ENCODE measurements at regions not wholly inside any gene's neighbourhood (a gene's known extent, or its start where the extent isn't known, plus 50 kb on each side); places are given as distances from the start of the nearest gene placed in this dataset.

DNA sequence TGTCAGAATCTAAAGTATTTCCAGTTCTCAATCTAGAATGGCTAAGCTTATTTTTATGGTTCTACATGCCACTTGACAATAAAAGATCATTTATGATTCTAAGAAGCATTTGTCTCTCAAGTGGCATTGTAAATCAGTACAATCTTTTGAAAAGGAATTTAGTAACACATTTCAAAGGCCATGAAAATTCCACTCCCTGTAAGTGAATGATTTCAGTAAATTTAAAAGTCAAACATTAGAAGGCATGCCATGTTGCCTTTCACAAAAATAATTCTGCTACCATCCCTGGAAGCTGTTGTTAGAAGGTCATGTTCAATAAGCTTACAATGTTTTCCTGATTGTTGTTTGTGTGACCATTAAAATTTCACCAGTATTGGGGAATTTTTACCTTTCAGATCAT, 142.9 kb downstream of the RPIA start:
- DNase-seq = no peak

DNA sequence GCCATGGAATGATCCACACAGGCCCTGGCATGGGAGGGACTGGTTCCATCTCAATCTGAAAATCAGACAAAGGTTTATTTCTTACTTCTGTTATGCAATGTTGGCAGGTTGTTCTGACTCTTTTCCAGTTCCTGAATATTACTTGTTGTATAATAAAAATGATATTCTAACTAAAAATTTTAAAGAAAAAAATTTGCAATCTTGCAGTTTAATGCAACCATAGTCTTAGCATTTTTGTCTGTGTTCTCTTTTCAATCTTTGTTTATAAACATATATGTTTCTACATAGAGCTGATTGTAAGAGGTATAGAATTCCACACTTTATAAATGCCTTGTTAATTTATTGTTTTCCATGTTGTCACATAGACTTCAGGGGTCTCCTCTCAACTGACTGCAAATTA, 143.4 kb downstream of the RPIA start:
- no peak for DNase-seq

GRCh38 chr2:88835726-88836125, 144.3 kb downstream of the RPIA start:
- no peak for DNase-seq

DNA sequence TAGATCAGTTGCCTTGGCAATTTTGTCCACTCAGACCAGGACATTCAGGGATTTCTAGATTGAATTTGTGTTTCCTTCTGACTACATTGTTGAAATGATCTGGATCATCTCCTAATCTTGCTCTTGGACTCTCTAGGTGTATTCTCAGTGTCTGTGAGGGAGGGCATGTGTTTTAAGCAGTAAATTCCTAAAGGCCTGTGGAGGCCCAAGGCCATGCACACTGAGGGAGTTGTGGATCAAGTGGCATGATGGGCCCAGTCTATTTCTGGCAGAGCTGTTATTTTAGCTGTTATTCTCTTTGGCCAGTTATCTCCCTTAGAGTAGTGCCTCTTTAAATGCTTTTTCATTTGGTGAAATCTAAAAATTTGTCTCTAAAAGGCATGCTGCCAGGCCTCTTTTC, 144.9 kb downstream of the RPIA start:
- DNase-seq = no peak

DNA sequence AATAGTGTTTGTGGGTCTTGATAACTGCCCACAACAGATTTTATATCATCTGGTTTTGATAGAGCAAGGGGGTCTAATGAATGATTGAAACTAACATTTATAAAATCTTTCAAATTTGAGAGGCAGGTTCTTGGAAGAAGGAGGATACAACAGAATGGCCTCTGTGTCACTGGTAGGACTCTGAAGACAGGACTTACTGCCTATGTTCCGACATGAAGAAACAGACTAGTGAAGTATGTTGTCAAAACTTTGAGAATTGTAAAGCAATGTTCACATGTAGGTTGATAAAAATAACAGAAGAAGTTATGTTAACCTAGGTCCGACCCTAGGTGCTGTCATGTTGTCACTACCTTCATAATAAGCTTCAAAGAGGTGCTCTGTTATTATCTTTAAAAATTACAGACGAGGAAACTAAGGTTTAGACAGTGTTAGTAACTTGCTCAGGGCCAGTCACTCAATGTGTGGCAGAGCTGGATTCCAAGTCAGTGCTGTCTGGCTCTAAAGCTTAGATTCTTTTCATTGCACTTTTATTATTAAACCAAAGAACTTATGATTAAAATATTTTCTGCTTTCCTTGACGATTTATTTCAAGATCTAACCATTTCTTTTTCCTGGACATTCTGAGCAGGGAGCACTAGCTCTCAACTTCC, 146.2 kb downstream of the RPIA start:
- no peak for DNase-seq

- DNase-seq = peak; percentile 81
Measured at GRCh38 chr2:88838165-88838635, 146.7 kb downstream of the RPIA start.

DNA sequence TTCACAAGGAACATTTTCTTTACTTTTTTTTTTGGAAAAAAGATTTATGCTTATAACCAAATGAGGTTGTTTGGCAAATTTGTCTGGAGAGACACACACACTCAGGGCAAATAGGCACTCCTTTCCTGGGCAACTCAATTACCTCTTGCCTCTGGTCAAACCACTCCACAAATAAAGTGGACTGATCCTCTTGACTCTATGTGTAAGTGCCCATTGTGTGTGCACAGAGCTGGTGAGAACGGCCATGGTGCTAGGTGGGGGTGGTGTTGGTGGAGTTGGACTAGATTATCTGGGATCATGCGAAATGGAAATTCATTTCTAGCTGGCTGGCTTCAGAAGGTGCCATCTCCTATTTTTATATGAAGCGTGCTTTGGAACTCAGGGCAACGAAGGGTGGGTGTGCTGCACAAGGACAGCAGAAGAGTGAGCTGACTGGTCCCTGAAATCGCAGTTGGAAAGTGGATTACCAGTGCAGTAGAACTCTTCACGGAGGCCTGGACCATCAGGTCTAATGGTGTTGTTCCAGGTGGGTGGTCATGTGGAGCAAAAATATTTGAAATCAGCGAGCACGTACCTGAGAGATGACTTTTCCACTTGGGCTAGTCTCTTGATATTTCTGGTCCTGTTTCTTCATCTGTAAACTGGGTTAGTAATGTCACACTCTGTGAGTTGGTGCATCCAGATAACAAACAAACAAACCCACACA, 149.9 kb downstream of the RPIA start:
- no peak for DNase-seq

DNA sequence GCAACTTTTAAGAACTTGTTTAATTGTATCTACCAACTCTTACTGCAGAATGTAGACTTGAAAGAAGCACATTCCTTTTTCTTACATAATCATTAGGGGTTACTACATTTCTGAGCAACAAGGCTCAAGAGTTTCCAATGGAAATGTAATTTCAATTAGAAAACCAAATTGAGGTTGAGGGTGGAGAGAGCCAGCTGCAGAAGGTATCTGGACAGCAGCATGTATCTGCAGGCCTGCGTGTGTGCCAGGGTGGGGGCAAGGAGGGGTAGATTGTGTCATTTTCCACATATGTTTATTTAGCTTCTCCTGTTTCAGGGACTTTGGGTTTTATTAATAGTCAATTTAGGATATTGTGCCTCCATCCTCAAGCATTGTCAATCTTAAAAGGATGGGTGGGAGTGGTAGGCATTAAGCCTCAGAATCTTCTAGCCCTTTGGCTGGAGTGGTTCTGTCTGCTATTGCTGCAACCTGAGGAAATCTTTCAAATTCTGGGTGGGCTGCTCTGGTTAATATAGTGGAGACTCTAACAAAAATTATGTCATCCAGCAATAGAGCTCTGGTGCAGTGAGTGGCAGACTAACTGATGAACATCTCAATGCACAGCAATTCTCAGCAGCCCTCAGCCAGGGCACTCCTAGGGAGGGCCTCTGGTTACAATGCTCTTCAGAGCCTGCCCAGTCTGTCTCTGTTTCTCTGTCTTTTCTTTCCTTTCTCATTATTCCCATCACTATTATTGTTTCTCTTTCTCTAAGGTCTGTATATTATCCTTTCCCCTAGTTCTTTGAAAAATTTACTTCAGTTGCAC, 151.4 kb downstream of the RPIA start:
- DNase-seq = no peak

- DNase-seq = no peak
Measured at GRCh38 chr2:88843651-88844050, 152.2 kb downstream of the RPIA start.

- DNase-seq = no peak
Measured at GRCh38 chr2:88844960-88845359, 153.5 kb downstream of the RPIA start.

GRCh38 chr2:88845772-88846661, 154.5 kb downstream of the RPIA start:
- peak; percentile 80 for DNase-seq

DNA sequence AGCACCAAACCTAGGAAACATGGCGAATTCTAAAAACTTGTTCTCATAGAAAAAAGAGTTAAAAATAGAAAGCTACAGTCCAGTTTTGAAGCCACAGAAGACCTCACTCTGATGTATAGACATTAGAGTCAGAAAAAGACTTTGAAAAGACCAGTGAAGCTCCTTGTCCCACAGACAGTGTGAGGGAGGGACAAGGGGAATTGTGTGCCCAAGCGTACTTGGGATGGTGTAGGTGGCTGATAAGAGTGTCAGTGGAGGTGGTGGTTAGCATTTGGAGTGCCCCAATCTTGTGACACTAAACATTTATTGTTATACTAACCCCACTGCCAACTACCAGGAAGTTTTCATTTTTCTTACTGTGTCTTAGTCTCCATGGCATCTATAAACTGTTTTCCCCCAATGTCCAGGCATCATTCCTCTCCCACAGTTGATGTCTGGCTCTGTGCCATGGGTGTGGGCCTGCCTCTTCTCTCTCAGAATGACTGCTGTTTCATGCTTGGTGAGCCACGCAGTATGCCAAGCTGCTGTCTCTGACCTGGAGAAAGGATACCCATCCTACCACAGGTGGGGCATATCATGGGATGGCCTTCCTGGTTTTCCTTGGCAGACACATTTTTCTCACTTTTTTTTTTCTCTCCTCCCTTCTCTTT, 161.4 kb downstream of the RPIA start:
- DNase-seq = no peak

DNA sequence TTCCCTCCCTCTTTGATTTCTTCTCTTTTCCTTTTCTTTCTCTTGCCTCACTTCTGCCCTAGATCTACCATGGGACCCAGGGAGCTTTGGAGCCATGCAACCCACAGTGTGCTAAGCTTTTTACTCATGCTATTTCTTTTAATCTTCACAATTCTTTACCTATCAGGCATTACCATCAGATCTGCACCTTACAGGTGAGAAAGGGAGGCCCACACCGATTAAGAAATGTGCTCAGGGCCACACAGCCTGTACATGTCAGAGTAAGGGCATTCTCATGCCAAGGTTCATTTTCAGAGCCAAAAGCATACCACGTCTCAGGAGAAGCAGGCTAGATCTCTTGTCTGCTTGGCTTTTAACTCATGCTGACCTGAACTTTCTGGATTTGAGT, 161.9 kb downstream of the RPIA start:
- no peak for DNase-seq

- DNase-seq = no peak
Measured at GRCh38 chr2:88854528-88854927, 163.1 kb downstream of the RPIA start.

DNA sequence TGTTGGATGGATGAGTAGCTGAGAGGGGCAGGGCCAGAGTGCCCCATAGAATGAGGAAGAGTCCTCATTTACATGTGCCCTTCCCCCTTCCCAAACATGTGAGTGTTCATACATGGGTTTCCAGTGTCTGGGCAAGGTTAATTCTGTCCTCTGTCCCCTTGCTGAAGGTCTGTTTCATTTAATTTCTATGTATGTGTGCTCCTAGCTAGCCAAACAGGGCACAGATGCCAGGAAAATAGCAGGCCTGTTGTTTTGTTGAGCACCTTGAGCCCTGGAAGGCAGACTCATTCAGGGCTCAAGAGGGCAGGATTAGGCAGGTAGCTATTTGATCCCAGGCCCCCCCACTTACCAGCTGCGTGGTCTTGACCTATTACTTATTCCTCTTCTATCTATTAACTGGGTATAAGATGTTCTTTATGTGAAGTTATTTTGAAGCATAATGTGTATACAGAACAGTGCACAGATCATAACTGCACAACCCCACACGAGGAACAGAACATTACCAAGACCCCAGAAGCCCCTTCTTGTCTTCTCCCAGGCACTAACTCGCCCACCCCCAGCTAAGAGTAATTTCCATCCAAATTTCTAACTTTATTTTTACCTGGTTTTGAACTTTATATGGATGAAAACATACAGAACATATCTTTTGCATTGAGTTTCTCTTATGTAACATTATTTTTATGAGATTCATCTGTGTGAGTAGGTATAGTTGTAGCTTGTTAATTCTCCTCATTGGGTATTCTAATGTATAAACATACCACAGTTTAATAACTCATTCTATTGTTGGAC, 164.3 kb downstream of the RPIA start:
- DNase-seq = peak; percentile 56

- no peak for DNase-seq
Measured at GRCh38 chr2:88856409-88857135, 165.1 kb downstream of the RPIA start.

GRCh38 chr2:88857274-88857741, 165.8 kb downstream of the RPIA start:
- DNase-seq = no peak

- DNase-seq = peak; percentile 60
Measured at GRCh38 chr2:88857951-88858411, 166.5 kb downstream of the RPIA start.

GRCh38 chr2:88859461-88859860, 168.0 kb downstream of the RPIA start:
- peak; percentile 34 for DNase-seq

DNA sequence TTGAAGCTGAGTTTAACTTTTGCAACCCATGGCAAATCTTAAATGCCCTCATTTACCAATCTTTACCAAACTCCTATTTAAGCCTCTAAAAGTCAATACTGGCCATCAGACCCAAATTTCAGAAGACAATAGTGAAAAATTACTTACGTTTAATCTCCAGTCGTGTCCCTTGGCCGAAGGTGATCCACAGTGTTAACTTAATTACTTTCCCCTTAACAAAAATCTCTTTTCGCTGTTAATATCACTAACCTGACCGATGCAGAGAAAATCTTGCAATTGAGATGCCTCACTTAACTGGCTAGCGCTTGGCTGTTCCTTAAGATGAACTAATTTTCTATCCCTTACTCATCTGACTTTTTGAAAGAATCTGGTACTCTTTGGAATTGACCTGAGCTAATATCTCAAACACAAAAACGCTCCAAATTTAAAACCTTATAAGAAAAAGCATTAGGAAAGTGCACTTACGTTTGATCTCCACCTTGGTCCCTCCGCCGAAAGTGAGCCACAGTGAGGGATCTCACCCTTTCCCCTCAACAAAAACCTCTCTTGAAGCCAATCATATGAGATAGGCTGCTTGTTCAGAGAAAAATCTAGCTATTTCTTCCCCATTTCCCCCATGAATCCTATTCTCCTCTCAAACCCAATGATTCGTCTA, 169.1 kb downstream of the RPIA start:
- no peak for DNase-seq

Measured in CD4-positive, alpha-beta T cell treated with Interleukin-15 for 1 hour (primary cell).